NCI-H82 (cell line): ENCODE measurements at regions not wholly inside any gene's neighbourhood (a gene's known extent, or its start where the extent isn't known, plus 50 kb on each side); places are given as distances from the start of the nearest gene placed in this dataset.

Source experiments
- DNase-seq: peaks from one replicate; lab custom pipeline; 2025; lab: John Stamatoyannopoulos, UW

GRCh38 chr6:113564371-113565171, 292.6 kb upstream of the MARCKS start:
- peak; percentile 100 for DNase-seq

GRCh38 chr6:113565306-113565705, 291.8 kb upstream of the MARCKS start:
- peak; percentile 66 for DNase-seq

DNA sequence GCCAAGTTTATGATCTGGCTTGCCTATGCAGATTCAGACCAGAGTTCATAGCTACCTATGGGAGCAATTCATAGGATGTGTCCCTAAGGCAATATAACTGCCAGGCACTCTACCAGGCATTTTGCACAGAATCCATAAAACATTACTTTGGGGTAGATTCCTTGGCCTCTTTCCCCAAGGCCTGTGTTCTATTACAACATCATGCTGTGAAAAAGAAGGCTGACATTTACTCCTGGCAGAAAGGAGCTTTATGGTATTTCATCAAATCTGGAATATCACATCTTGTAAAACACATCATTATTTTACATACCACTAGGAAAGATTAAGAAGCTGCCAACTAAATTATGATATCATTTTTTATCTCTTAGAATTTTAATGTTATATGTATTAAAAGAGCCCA, 287.0 kb upstream of the MARCKS start:
- no peak for DNase-seq

GRCh38 chr6:113570641-113571040, 286.5 kb upstream of the MARCKS start:
- no peak for DNase-seq

GRCh38 chr6:113574147-113574546, 283.0 kb upstream of the MARCKS start:
- no peak for DNase-seq

DNA sequence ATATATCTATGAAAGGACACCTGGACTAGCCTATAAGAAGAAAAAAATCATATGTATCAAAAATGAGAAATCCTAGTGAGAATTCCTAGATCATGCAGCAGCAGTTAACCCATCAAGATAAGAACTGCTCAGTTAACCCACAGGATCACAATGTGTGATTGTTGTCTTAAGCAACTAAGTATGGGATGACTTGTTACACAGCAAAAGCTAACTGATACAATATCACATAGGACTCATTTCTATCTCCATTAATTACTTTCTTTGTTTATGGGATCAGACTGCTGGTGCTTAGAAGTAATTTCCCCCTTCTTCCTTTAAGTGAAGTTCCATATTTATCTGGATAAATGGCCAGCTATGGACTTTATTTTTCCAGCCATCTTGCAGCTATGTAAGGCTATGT, 280.8 kb upstream of the MARCKS start:
- DNase-seq, result no peak

DNA sequence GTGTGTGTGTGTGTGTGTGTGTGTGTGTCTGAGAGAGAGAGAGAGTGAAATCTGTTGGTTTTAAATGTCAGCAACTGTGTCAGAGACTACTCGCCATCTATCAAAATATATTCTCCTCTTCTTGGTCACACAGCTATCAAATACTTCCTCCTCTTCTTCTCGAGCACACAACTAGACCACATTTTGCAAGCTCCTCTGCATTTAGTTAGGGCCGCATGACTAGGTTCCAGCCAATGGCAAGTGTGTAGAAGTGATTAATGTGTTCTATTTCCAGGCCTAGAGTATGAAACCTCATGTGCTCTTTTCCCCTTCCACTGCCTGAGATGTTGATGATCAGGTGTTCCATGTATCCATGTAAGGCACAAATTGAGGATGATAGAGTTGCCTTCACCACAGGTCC, 278.5 kb upstream of the MARCKS start:
- no peak for DNase-seq

DNA sequence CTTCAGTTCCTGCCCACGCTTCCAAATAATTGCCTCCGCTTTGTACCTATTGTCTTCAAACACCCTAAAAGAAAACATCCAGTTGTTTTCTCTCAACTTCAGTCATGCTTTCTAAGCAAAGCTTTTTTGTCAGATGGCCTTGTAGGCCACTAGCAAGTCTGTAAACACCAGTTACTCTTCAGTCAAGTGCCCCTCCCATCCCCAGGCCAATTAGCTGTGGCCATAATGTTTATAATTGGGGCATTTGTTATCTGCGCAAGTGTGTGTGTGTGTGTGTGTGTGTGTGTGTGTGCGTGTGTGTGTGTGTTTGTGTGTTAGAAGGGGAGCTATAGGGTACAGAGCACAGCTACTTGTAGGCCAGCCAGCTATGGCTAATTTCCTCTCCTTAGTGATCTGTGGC, 272.4 kb upstream of the MARCKS start:
- DNase-seq, result no peak

- DNase-seq, result no peak
Measured at GRCh38 chr6:113585246-113585645, 271.9 kb upstream of the MARCKS start.

DNA sequence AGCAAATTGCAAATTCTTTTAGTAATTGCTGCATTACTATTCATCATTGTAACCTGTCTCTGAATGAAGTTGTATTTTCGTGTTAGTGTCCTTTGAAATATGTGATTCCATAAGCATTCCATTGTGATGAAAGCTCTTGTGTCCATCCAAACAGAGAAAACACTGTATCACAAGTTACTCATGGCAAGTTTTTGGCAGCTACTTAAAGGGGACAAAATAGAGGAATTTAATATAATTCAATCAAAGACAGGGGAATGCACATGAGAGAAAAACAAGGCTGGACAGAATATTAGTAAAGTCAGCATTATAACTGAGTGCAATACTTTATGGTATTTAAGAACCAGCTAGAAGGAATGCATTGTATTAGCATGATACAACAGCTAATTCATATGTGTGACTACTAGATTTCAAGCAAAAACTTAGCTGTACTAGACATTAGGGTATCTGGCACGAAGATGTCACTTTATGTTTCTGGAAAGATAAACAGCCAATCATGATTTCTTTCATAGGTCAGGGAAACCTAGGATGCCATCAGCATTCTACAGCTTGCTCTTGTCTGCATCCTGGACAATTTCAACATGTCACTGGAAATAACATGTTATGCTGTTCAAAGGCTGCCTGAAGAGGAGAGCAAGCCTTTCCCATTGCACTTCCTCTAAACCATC, 270.6 kb upstream of the MARCKS start:
- no peak for DNase-seq

DNA sequence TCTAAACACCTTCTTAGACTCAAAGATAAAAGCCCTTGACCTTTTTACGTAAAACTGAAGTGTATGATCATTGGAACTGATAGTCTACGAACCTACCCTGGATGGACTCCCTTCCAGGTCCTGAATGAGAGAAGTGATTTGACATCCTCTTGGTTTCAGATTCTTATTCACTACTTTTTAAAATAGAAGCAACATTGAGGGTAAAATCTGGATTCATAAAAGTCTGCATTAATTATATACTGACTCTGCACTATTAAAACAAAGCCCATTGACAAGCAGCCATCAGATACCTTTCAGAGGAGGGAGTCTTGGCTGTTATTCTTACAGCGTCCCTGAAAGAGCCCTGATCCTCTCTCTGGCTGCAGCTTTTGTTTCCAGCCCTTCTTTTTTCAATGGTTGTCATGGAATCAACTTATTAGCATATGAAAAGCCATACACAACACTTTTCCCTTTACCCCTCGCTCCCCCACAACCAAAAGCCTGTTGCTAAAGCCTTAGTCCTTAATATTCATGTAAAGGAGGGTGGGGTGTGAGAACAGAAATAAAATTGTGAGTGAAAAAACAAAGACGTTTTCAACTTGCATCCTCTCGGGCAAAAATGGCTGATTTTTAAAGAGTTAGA, 270.0 kb upstream of the MARCKS start:
- no peak for DNase-seq

GRCh38 chr6:113588646-113589045, 268.5 kb upstream of the MARCKS start:
- DNase-seq, result no peak

GRCh38 chr6:113591896-113592827, 265.0 kb upstream of the MARCKS start:
- no peak for DNase-seq

DNA sequence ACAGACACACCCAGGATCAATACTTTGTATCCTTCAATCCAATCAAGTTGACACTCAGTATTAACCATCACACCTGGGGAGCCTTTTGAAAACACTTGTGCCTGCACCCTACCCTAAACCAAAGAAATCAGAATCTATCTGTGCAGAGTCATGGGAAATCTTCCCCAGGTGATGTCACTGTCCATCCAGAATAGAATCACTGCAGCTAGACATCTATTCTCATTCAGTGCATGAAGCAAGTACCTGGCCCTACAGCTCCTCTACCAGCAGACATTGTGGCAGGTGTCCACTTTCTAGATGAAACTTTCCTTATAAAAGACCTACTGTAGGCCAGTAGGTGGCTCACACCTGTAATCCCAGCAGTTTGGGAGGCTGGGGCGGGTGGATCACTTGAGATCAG, 262.4 kb upstream of the MARCKS start:
- no peak for DNase-seq

GRCh38 chr6:113595911-113596376, 261.2 kb upstream of the MARCKS start:
- no peak for DNase-seq

DNA sequence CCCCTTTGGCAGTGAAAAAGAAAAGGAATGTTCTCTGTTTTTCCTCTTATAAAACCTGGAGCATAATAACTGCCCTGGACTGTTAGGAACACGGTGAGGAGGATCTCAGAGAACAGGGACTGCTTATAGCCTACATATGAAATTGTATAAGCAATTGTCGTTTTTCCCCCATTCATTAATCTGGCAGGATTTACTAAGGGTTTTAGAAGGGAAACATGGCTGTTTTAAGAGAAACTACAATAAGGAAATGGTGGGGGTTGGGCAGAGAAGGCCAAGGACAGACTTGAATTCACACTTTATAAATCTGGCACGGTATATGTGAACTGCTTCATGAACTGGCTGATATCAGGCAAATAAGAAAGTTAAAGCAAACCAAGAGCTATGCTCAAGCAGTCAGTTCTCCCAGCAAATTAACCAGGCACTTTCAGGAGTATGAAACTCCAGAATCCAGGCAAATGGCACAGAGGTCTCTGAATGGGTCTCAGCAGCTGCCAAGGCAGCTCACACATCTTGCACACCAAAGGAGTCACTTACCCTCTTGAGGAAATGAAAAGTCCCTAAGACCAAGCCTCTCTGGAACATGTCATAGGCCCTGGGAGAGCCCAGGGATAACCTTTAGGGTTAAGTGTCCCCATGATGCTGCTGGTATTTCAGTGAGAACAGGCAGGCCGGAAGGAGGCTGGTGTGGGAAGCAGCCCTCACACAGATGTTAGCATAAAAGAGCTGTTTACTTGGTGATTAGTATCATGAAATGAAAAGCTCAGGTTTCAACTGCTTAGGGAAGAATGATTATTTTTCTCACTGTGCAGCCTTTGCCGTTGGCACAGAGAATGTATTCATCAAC, 260.5 kb upstream of the MARCKS start:
- no peak for DNase-seq

GRCh38 chr6:113597231-113597583, 259.9 kb upstream of the MARCKS start:
- no peak for DNase-seq

- DNase-seq, result no peak
Measured at GRCh38 chr6:113598786-113599185, 258.4 kb upstream of the MARCKS start.

DNA sequence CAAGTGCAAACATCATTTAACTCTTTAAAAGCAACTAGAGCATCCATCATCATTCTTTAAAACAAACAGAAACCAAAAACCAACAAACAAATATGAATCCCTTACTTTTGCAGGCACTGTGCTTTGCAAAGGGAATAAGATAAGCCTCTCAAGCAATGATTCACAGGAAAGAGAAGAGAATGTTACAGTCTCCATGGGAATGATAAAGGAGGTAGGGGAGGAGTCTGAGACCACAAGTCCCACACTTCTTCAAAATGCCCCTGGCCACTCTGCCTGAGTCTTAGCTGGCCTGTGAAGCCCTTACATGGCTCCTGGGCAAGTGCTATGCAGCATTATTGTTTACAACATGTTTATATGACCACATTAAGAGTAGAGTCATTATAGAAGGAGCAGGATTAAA, 257.7 kb upstream of the MARCKS start:
- DNase-seq, result no peak

DNA sequence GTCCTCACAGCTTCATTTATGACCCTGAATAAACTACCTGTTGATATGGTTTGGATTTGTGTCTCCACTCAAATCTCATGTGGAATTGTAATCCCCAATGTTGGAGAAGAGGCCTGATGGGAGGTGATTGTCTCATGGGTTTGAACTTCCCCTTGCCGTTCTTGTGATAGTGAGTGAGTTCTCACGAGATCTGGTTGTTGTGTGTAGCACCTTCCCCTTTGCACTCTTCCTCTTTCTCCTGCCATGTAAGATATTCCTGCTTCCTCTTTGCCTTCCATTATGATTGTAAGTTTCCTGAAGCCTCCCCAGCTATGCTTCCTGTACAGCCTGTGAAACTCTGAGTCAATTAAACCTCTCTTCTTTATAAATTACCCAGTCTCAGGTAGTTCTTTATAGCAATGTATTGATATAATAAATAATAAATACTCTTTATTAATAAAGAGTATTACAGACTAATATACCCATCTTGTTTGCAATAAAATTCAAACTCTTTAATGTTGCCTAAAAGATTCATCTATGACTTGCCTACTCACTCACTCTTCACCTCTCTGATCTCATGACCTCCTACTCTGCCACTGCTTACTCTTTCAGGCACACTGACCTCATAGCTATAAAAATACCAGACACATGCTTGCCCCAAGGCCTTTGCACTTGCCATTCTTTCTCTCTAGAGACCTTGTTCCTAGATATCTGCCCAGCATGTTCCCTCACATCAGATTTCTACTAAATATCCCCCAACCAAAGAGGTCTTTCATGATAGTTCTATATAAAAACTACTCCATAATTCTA, 256.4 kb upstream of the MARCKS start:
- DNase-seq, result no peak
